Smooth muscle cell (in vitro differentiated cells): ENCODE measurements at regions not wholly inside any gene's neighbourhood (a gene's known extent, or its start where the extent isn't known, plus 50 kb on each side); places are given as distances from the start of the nearest gene placed in this dataset.

Experiments
- DNase-seq: peaks from one replicate; lab custom pipeline; 2025; ENCODE audit not compliant: unreplicated experiment; lab: John Stamatoyannopoulos, UW
- H2AFZ ChIP-seq: fragments of 200-600 bp; sonication (generic); 2 replicates; pipeline ENCODE4 v1.6.0; 2016; ENCODE audit warnings: antibody characterized with exemption, low read depth, mild to moderate bottlenecking
- H3F3A ChIP-seq: fragments of 200-600 bp; sonication (generic); 2 replicates; pipeline ENCODE4 v1.6.0; 2017; ENCODE audit warnings: antibody characterized with exemption, low read depth
- H3K27ac ChIP-seq: fragments of 200-600 bp; sonication (generic); 2 replicates; pipeline ENCODE4 v1.5.1; 2016; ENCODE audit warnings: low read depth, mild to moderate bottlenecking
- H3K27me3 ChIP-seq: fragments of 200-600 bp; sonication (generic); 2 replicates; pipeline ENCODE4 v1.6.1; 2016; ENCODE audit warnings: low read depth, mild to moderate bottlenecking
- H3K36me3 ChIP-seq: fragments of 200-600 bp; sonication (generic); 2 replicates; pipeline ENCODE4 v1.5.1; 2016; ENCODE audit warnings: low read depth
- H3K4me1 ChIP-seq: fragments of 200-600 bp; sonication (generic); 2 replicates; pipeline ENCODE4 v1.5.1; 2016; ENCODE audit warnings: low read depth
- H3K4me2 ChIP-seq: fragments of 200-600 bp; sonication (generic); 2 replicates; pipeline ENCODE4 v1.6.0; 2016; ENCODE audit warnings: mild to moderate bottlenecking
- H3K4me3 ChIP-seq: fragments of 200-600 bp; sonication (generic); 2 replicates; pipeline ENCODE4 v1.5.1; 2016; ENCODE audit warnings: mild to moderate bottlenecking
- H3K79me2 ChIP-seq: fragments of 200-600 bp; sonication (generic); 2 replicates; pipeline ENCODE4 v1.6.0; 2016; ENCODE audit warnings: low read depth, mild to moderate bottlenecking
- H3K9ac ChIP-seq: fragments of 200-600 bp; sonication (generic); 2 replicates; pipeline ENCODE4 v1.6.0; 2016; ENCODE audit warnings: low read depth
- H3K9me3 ChIP-seq: fragments of 200-600 bp; sonication (generic); replicated peaks from 2 replicates; pipeline ENCODE4 v1.5.1; 2016; ENCODE audit warnings: low read depth
- H4K20me1 ChIP-seq: fragments of 200-600 bp; sonication (generic); 2 replicates; pipeline ENCODE4 v1.6.0; 2016; ENCODE audit warnings: low read depth
- WGBS: methylation state at CpG from one replicate; pipeline ENCODE4 v1.1.7; 2016; ENCODE audit warnings: low lambda C conversion rate; 5-methylcytosine and 5-hydroxymethylcytosine counted together
- TF ChIP-seq, protein P1 (sequence below): fragments of 200-600 bp; sonication (generic); IDR thresholded peaks from 2 replicates; pipeline ENCODE4 v1.5.1; 2017; ENCODE audit warnings: borderline replicate concordance, mild to moderate bottlenecking, antibody characterized with exemption; ENCODE audit not compliant: insufficient read depth, poor library complexity, severe bottlenecking

- H3K4me1 ChIP-seq, result no peaks in the 10 kb centered on the region
- H3K27me3 ChIP-seq, result peaks cover 18% of the 10 kb centered on the region
- no peaks in the 10 kb centered on the region for H3K9me3 ChIP-seq
- no peaks in the 10 kb centered on the region for H3K36me3 ChIP-seq
- no peak overlapping the region for H3K4me2 ChIP-seq
- H3K27ac ChIP-seq, result no peak overlapping the region
- DNase-seq, result no peak
- no peak overlapping the region for H3K9ac ChIP-seq
- H4K20me1 ChIP-seq, result no peaks in the 10 kb centered on the region
- WGBS, result 65% methylated on average over 2 of the region's 2 CpGs
- H2AFZ ChIP-seq, result no peak overlapping the region
- TF ChIP-seq, protein P1, sequence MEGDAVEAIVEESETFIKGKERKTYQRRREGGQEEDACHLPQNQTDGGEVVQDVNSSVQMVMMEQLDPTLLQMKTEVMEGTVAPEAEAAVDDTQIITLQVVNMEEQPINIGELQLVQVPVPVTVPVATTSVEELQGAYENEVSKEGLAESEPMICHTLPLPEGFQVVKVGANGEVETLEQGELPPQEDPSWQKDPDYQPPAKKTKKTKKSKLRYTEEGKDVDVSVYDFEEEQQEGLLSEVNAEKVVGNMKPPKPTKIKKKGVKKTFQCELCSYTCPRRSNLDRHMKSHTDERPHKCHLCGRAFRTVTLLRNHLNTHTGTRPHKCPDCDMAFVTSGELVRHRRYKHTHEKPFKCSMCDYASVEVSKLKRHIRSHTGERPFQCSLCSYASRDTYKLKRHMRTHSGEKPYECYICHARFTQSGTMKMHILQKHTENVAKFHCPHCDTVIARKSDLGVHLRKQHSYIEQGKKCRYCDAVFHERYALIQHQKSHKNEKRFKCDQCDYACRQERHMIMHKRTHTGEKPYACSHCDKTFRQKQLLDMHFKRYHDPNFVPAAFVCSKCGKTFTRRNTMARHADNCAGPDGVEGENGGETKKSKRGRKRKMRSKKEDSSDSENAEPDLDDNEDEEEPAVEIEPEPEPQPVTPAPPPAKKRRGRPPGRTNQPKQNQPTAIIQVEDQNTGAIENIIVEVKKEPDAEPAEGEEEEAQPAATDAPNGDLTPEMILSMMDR, result no peak
- no peaks in the 10 kb centered on the region for H3K79me2 ChIP-seq
- no peak overlapping the region for H3K4me3 ChIP-seq
- no peaks in the 10 kb centered on the region for H3F3A ChIP-seq
Observed at GRCh38 chr11:82308979-82309378, 424.7 kb downstream of the FAM181B start.

GRCh38 chr11:82305123-82305522 is 428.5 kb downstream of the FAM181B start:
- no peaks in the 10 kb centered on the region for H3K36me3 ChIP-seq
- no peaks in the 10 kb centered on the region for H3K4me1 ChIP-seq
- no peak for DNase-seq
- H4K20me1 ChIP-seq, result no peaks in the 10 kb centered on the region
- H3K27me3 ChIP-seq, result peaks cover 22% of the 10 kb centered on the region
- H3F3A ChIP-seq, result no peaks in the 10 kb centered on the region
- no peak overlapping the region for H3K4me2 ChIP-seq
- 46% methylated on average over 1 of the region's 1 CpG for WGBS
- no peak overlapping the region for H3K9ac ChIP-seq
- TF ChIP-seq, protein P1, result no peak
- no peak overlapping the region for H3K27ac ChIP-seq
- H2AFZ ChIP-seq, result no peak overlapping the region
- no peak overlapping the region for H3K4me3 ChIP-seq
- no peaks in the 10 kb centered on the region for H3K79me2 ChIP-seq
- no peaks in the 10 kb centered on the region for H3K9me3 ChIP-seq

- no peak overlapping the region for H3K9ac ChIP-seq
- peaks cover 23% of the 10 kb centered on the region for H3K27me3 ChIP-seq
- no peaks in the 10 kb centered on the region for H4K20me1 ChIP-seq
- DNase-seq, result no peak
- no peak overlapping the region for H2AFZ ChIP-seq
- no peaks in the 10 kb centered on the region for H3K9me3 ChIP-seq
- no peak overlapping the region for H3K27ac ChIP-seq
- no peaks in the 10 kb centered on the region for H3F3A ChIP-seq
- H3K4me3 ChIP-seq, result no peak overlapping the region
- H3K36me3 ChIP-seq, result no peaks in the 10 kb centered on the region
- TF ChIP-seq, protein P1, result no peak
- H3K4me1 ChIP-seq, result no peaks in the 10 kb centered on the region
- H3K79me2 ChIP-seq, result no peaks in the 10 kb centered on the region
- H3K4me2 ChIP-seq, result no peak overlapping the region
Observed at GRCh38 chr11:82303671-82304070, 430.0 kb downstream of the FAM181B start.

DNA sequence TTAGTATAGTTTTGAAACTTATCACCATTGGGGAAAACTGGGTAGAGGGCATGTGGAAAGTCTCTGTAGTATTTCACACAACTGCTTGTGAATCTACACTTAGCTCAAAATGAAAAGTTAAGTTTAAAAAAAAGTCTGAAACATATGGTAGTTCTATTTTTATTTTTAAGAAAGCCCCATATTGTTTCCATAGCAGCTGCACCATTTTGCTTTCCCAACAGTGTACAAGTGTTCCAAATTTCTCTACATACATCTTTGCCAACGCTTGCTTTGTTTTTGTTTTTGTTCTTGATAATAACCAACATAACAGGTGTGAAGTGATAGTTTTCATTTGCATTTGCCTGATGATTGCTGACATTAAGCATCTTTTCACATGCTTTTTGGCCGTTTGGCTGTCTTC is 445.2 kb downstream of the FAM181B start:
- no peak overlapping the region for H3K27ac ChIP-seq
- H3F3A ChIP-seq, result no peaks in the 10 kb centered on the region
- no peak overlapping the region for H2AFZ ChIP-seq
- H3K9me3 ChIP-seq, result peaks cover 3% of the 10 kb centered on the region
- TF ChIP-seq, protein P1, result no peak
- WGBS, result 72% methylated on average over 2 of the region's 2 CpGs
- no peak overlapping the region for H3K4me2 ChIP-seq
- H3K79me2 ChIP-seq, result no peaks in the 10 kb centered on the region
- H4K20me1 ChIP-seq, result no peaks in the 10 kb centered on the region
- no peaks in the 10 kb centered on the region for H3K36me3 ChIP-seq
- no peak for DNase-seq
- no peaks in the 10 kb centered on the region for H3K4me1 ChIP-seq
- H3K27me3 ChIP-seq, result peaks cover 11% of the 10 kb centered on the region
- H3K9ac ChIP-seq, result no peak overlapping the region
- H3K4me3 ChIP-seq, result no peak overlapping the region
